Prostate gland (tissue), 2 donors: ENCODE measurements at regions not wholly inside any gene's neighbourhood (a gene's known extent, or its start where the extent isn't known, plus 50 kb on each side); places are given as distances from the start of the nearest gene placed in this dataset.

ENCODE experiments used
- DNase-seq: peaks from one replicate; pipeline ENCODE4 v3.0.0-alpha.2; 2019; ENCODE audit warnings: low spot score
- H3K27ac ChIP-seq, 2 donors: fragments of 200-600 bp; sonication (generic); 2 replicates each; pipeline ENCODE4 v1.5.1; 2017 to 2019
- H3K27me3 ChIP-seq: fragments of 200-600 bp; sonication (generic); replicated peaks from 2 replicates; pipeline ENCODE4 v1.5.1; 2019; ENCODE audit not compliant: insufficient read depth
- H3K36me3 ChIP-seq, 2 donors: fragments of 200-600 bp; sonication (generic); 1 replicate in 1 of 2; 2 replicates in 1 of 2; pipeline versions ENCODE4 v1.5.1 to v1.8.1; 2017 to 2019
- H3K4me1 ChIP-seq: fragments of 200-600 bp; sonication (generic); replicated peaks from 2 replicates; pipeline ENCODE4 v1.5.1; 2019
- H3K4me3 ChIP-seq, 2 donors: fragments of 200-600 bp; sonication (generic); 2 replicates each; pipeline ENCODE4 v1.5.1; 2017 to 2019
- H3K9me3 ChIP-seq: fragments of 200-600 bp; sonication (generic); 2 replicates; pipeline ENCODE4 v1.5.1; 2017
- POLR2A ChIP-seq: fragments of 450-650 bp; IDR thresholded peaks from one replicate; pipeline ENCODE4 v1.6.1; 2016; ENCODE audit warnings: antibody characterized with exemption, mild to moderate bottlenecking
- POLR2AphosphoS5 ChIP-seq: sonication (generic); formaldehyde crosslinking; IDR thresholded peaks from one replicate; pipeline ENCODE4 v1.6.1; 2017; ENCODE audit warnings: antibody characterized with exemption
- WGBS: methylation state at CpG from one replicate; pipeline ENCODE4 v1.1.5; 2018; 5-methylcytosine and 5-hydroxymethylcytosine counted together
- intact Hi-C: fragments of 100-400 bp; cut with DNase I; formaldehyde crosslinking; loops from one replicate; pipeline ENCODE4 v1.14.2; 2022
- TF ChIP-seq, protein P1 (sequence below), 4 experiments: fragments of 200-600 bp in 2 of 4; fragments of 450-650 bp in 2 of 4; sonication (generic) in 2 of 4; IDR thresholded peaks; 1 replicate in 3 of 4; 2 replicates in 1 of 4; pipeline ENCODE4 v1.5.1; 2016 to 2019; ENCODE audit warnings: antibody characterized with exemption in 4 of 4, mild to moderate bottlenecking in 2 of 4, moderate library complexity in 2 of 4

DNA sequence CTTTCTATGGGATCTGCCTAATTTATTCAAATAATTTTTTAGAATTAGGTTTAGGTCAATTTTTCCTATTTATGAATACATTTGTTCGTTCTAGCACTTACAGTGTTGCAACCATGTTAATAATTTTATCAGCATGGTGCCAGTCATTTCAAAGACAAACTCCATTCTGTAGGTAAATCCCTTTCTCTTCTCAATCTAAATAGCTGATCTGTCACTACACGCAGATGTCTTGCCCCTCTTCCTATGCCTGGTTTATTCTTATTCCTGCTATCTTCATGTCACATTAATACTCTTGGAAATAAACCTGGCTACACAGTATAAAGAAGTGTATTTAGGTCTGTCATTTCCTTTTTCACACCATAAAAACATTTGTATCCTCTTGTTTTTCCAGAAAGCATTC lies 1172.4 kb downstream of the BRINP3 start:
- Histone ChIP-seq H3K4me3 (no peak overlapping the region), H3K9me3 (no peaks in the 10 kb centered on the region), H3K36me3 (no peaks in the 10 kb centered on the region), H3K27me3 (no peaks in the 10 kb centered on the region), H3K4me1 (no peaks in the 10 kb centered on the region), H3K27ac (no peak overlapping the region)
- intact Hi-C loops, result no loop called here
- no peak for DNase-seq
- TF ChIP-seq POLR2A, result no peak
- TF ChIP-seq POLR2AphosphoS5, result no peak
- TF ChIP-seq, protein P1, sequence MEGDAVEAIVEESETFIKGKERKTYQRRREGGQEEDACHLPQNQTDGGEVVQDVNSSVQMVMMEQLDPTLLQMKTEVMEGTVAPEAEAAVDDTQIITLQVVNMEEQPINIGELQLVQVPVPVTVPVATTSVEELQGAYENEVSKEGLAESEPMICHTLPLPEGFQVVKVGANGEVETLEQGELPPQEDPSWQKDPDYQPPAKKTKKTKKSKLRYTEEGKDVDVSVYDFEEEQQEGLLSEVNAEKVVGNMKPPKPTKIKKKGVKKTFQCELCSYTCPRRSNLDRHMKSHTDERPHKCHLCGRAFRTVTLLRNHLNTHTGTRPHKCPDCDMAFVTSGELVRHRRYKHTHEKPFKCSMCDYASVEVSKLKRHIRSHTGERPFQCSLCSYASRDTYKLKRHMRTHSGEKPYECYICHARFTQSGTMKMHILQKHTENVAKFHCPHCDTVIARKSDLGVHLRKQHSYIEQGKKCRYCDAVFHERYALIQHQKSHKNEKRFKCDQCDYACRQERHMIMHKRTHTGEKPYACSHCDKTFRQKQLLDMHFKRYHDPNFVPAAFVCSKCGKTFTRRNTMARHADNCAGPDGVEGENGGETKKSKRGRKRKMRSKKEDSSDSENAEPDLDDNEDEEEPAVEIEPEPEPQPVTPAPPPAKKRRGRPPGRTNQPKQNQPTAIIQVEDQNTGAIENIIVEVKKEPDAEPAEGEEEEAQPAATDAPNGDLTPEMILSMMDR (IDR thresholded peaks at IDR 0.05), result no peak
- whole genome bisulfite sequencing, result 72% methylated on average over 2 of the region's 2 CpGs

DNA sequence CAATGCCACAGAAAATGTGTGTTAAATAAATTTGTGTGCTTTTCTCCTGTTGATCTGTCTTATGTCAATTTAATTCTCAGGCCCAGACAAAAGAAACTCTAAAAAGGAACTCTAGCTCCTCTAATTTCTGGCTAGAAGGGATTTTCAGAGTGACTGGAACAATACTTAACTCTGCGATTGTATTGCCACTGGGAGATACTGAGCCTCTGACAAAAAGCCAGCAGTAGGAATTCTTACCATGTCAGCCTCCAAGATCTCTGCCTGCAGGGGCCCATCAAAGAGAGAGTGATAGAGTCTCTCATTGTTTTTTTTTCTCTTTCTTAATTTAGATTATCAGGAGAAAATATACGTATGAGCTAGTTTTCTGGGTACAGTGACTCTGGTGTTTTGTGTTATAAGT lies 1165.7 kb downstream of the BRINP3 start:
- Histone ChIP-seq H3K36me3 (no peaks in the 10 kb centered on the region), H3K27ac (no peak overlapping the region), H3K4me1 (no peaks in the 10 kb centered on the region), H3K9me3 (no peaks in the 10 kb centered on the region), H3K27me3 (no peaks in the 10 kb centered on the region), H3K4me3 (no peak overlapping the region)
- intact Hi-C loops, result no loop called here
- DNase-seq, result no peak
- 92% methylated on average over 2 of the region's 2 CpGs for WGBS
- no peak for TF ChIP-seq POLR2AphosphoS5
- TF ChIP-seq, protein P1 (IDR thresholded peaks at IDR 0.05), result no peak

DNA sequence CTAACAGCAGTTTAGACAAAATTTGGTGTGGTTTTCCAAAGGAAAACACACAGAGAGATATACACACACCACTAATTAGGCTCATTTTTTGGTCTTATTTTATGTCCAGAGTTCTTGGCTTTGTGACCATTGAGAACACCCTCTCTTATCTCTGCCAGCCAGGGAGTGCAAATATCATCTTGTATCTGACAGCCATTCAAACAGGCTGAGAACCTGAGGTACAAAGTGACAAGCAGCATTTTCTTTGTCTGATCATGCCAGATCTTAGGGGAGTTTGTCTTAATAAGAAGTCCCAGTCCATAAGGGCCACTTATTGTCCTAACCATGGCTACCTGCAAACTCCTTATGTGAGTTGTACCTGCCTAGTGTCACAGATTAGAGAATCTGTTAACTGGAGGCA lies 1165.2 kb downstream of the BRINP3 start:
- intact Hi-C loops, result no loop called here
- Histone ChIP-seq H3K9me3 (no peaks in the 10 kb centered on the region), H3K4me3 (no peak overlapping the region), H3K36me3 (no peaks in the 10 kb centered on the region), H3K4me1 (no peaks in the 10 kb centered on the region), H3K27ac (no peak overlapping the region), H3K27me3 (no peaks in the 10 kb centered on the region)
- no peak for DNase-seq
- TF ChIP-seq POLR2A (no peak), POLR2AphosphoS5 (no peak)
- TF ChIP-seq, protein P1 (IDR thresholded peaks at IDR 0.05), result no peak

DNA sequence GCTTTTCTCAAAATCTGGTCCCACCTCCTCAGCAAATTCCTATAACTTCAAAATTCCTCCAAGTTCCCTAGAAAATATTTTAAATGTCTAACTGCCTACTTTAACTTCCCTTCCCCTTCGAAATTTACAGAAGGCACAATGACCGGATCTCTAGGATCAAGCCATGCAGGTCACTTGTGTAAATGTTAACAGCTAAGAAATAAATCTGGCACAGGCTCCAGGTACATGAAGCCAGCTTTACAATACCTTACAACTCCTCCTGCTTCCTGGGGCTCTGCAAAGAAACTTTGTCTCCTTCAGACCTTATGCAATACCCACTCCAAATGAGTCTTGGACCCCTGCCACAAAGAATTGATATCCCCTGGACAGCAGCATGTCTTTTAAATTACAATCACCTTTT lies 1164.2 kb downstream of the BRINP3 start:
- TF ChIP-seq POLR2A, result no peak
- TF ChIP-seq POLR2AphosphoS5, result no peak
- TF ChIP-seq, protein P1 (IDR thresholded peaks at IDR 0.05), result no peak
- 54% methylated on average over 2 of the region's 2 CpGs for WGBS
- Histone ChIP-seq H3K27ac (no peak overlapping the region), H3K4me3 (no peak overlapping the region), H3K9me3 (no peaks in the 10 kb centered on the region), H3K27me3 (no peaks in the 10 kb centered on the region), H3K4me1 (no peaks in the 10 kb centered on the region), H3K36me3 (no peaks in the 10 kb centered on the region)
- intact Hi-C loops, result no loop called here
- no peak for DNase-seq

DNA sequence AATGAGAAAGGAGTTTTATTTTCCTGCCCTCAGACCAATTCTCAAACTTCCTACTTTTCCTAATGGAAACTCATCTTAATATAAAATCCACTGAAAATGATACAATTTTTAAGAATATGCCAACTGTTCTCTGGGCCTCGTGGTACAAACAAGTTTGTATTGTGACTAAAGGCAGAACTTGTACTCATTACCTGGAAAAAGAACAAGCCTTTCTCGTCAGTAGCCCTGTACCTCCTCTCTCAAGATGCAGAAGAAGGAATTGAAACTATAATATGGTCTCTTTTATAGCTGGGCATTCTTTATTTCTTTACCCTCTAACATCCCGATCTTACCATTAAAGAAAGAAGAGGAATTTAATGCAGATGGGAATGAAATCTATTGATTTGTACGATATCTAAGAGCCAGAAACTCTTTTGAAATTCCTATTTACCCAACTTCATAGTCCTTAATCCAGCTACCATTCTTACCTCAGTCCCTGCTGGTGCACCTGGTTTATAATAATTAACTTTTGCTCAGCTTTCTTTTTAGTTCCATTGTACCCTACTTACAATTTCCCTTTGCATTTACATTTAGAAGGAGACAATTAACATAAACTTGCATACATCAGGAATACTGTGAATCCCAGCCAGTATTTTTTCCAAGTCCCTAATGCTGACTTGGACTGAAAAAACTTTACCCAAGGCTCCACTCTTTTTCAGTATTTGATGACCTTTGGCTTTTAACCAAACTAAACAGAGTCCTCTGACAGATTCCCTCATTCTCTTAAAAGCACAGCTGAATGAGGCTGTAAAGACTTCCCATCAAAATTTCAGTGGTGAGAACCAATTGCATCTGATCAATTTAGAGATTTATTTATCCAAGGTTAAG lies 1162.4 kb downstream of the BRINP3 start:
- no peaks in the 10 kb centered on the region for H3K9me3 ChIP-seq
- no peaks in the 10 kb centered on the region for H3K27me3 ChIP-seq
- no peaks in the 10 kb centered on the region for H3K4me1 ChIP-seq
- no peak overlapping the region for H3K27ac ChIP-seq
- 86% methylated on average over 4 of the region's 4 CpGs for WGBS
- no peak for TF ChIP-seq POLR2A
- TF ChIP-seq, protein P1 (IDR thresholded peaks at IDR 0.05), result no peak
- H3K4me3 ChIP-seq, result no peak overlapping the region
- no peak for DNase-seq
- H3K36me3 ChIP-seq, result no peaks in the 10 kb centered on the region
- intact Hi-C loops, result no loop called here
